HFF-Myc (cell line): ENCODE measurements at regions not wholly inside any gene's neighbourhood (a gene's known extent, or its start where the extent isn't known, plus 50 kb on each side); places are given as distances from the start of the nearest gene placed in this dataset.

Experiments
- DNase-seq: peaks from one replicate; pipeline ENCODE4 v3.0.0-alpha.2; 2011; ENCODE audit warnings: low read depth; ENCODE audit errors: extremely low read depth
- H3K4me3 ChIP-seq: replicated peaks from 2 replicates; pipeline ENCODE4 v1.5.1; 2011; ENCODE audit warnings: low read depth, mild to moderate bottlenecking, control low read depth, low read length
- TF ChIP-seq, protein P1 (sequence below): IDR thresholded peaks from 2 replicates; pipeline ENCODE4 v1.5.1; 2012; ENCODE audit warnings: mild to moderate bottlenecking, low read depth, low read length, control low read depth; ENCODE audit errors: missing control alignments

DNA sequence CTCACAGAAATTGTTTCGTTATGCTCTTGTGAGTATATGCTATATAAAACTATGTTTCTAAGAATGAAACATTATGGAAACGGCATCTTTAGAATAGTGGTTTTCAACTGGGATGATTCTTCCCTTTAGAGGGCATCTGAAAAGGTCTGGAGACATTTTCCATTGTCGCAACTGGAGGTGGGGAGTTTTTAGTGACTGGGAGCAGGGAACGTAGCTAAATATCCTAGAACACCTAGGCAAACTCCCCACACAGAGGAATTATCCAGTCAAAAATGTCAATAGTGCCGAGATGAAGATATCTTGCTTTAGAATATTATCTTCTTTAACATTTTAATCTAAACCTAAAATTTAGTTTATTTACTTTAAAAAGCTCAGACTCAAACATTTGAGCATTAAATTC is 486.1 kb upstream of the FOXG1 start:
- TF ChIP-seq, protein P1, sequence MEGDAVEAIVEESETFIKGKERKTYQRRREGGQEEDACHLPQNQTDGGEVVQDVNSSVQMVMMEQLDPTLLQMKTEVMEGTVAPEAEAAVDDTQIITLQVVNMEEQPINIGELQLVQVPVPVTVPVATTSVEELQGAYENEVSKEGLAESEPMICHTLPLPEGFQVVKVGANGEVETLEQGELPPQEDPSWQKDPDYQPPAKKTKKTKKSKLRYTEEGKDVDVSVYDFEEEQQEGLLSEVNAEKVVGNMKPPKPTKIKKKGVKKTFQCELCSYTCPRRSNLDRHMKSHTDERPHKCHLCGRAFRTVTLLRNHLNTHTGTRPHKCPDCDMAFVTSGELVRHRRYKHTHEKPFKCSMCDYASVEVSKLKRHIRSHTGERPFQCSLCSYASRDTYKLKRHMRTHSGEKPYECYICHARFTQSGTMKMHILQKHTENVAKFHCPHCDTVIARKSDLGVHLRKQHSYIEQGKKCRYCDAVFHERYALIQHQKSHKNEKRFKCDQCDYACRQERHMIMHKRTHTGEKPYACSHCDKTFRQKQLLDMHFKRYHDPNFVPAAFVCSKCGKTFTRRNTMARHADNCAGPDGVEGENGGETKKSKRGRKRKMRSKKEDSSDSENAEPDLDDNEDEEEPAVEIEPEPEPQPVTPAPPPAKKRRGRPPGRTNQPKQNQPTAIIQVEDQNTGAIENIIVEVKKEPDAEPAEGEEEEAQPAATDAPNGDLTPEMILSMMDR: no peak
- H3K4me3 ChIP-seq: no peak overlapping the region

DNA sequence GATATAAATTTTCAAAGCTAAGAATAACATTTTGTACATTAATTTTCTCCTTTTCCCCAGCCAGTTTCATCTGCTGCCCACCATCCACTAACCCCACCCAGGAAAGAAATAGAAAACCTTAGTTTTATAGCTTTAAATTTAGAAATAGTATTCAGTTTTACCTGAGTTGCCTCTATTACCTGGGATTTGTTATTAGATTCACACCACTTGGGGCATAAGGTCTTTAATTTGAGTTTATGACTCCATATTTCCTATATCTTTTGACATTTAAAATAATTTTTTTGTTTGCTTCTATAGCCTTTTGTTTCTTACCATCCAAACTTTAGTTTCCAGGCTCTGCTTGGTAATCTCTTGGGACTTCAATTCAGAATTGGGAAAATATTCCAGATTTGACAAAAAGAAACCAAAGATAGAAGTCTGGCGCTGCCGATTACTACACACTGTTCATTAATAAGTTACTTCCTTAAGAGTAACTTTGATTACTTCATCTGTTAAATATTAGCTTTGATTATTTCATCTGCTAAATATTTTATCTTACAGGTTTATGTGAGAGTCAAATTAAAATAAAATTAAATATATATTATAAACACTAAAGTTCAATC is 485.5 kb upstream of the FOXG1 start:
- DNase-seq: no peak
- TF ChIP-seq, protein P1: no peak
- H3K4me3 ChIP-seq: no peak overlapping the region

More for the DNA sequence above, 486.1 kb upstream of the FOXG1 start:
- DNase-seq: no peak

DNA sequence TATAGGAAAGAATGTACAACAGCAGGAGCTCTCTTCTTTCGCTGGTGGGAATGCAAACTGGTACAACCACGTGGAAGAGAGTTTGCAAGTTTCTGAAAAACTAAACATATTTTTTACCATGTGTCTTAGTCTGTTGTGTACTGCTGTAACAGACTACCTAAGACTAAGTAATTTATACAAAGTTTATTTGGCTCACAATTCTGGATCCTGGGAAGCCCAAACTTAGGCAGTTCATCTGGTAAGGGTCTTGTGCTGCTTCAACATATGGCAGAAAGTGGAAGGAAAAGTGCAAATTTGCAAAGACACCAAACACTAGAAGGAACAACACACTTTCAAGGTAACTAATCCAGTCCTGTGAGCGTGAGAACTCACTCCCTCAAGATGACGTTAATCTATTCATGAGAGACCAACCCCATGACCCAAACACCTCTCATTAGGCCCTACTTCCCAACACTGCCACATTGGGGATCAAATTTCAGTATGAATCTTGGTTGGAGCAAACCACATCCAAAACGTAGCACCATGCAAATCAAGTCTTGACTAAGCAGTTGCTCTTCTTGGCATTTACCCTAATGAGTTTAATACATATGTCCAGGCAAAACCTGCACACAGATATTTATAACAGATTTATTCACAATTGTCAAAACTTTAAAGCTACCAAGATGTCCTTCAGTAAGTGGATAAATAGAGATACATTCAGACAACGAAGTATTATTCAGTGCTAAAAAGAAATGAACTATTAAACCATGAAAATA is 481.9 kb upstream of the FOXG1 start:
- H3K4me3 ChIP-seq: no peak overlapping the region
- TF ChIP-seq, protein P1: no peak
- no peak for DNase-seq

DNA sequence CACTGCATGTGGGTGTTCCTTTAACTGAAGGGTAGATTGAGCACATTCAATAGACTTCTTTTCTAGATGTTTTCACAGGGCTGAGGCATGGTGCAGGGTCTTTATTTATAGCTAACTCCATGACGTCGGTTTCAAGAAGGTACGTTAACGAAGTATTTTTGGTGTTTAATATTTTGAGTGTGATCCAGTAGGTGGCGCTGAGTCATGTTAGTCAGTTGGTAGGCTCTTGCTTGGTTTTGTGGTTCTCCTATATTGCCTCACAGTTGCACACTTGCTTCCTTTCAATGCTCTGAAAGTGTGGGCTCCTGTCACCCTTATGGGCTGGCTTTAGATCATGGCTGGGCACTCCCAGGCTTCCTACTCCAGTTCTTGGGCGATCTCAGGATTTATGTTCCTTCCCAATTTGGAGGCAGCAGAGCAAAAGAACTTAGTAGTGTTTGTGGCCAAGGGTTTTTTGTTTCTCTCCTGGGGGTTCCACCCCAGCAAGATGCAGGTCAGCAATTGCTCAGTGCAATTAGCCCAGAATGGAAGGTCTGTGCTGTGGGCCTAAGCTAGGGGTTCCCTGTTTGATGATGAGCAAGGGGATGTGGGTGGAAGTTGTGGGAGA is 471.6 kb upstream of the FOXG1 start:
- DNase-seq: no peak
- H3K4me3 ChIP-seq: no peak overlapping the region
- TF ChIP-seq, protein P1: peak; percentile 19

DNA sequence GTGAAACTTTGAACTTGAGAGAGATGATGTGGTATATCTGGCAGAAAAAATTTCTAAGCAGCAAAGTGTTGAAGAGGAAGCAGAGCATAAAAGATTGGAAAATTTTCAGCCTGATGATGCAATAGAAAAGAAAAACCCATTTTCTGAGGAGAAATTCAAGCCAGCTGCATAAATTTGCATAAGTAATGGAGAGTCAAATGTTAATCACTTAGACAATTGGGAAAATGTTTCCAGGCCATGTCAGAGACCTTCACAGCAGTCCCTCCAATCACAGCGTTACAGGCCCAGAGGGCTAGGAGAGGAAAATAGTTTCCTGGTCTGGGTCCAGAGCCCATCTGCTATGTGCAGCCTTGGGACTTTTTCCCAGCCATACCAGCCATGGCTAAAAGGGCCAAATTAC is 469.0 kb upstream of the FOXG1 start:
- TF ChIP-seq, protein P1: no peak
- no peak for DNase-seq
- H3K4me3 ChIP-seq: no peak overlapping the region

DNA sequence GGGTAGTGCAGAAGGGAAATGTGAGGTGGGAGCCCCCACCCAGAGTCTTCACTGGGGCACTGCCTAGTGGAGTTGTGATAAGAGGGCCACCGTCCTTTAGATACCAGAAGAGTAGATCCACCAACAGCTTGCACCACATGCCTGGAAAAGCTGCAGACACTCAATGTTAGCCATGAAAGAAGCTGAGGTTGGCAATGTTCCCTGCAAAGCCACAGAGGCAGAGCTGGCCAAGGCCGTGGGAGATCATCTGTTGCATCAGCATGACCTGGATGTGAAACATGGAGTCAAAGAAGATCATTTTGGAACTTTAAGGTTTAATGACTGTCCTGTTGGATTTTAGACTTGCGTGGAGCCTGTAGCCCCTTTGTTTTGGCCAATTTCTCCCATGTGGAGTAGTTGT is 468.4 kb upstream of the FOXG1 start:
- TF ChIP-seq, protein P1: no peak
- no peak for DNase-seq

More for the DNA sequence above, 468.4 kb upstream of the FOXG1 start:
- H3K4me3 ChIP-seq: no peak overlapping the region
